Subcutaneous abdominal adipose tissue (tissue), 5 donors: ENCODE measurements at regions not wholly inside any gene's neighbourhood (a gene's known extent, or its start where the extent isn't known, plus 50 kb on each side); places are given as distances from the start of the nearest gene placed in this dataset.

Experiments
- H3K27ac ChIP-seq: one replicate; pipeline ENCODE4 v1.7.0; 2013; ENCODE audit warnings: low read depth, mild to moderate bottlenecking, inconsistent platforms, low read length, moderate library complexity
- H3K27me3 ChIP-seq, 5 donors: one replicate each; pipeline ENCODE4 v1.7.0; 2013; ENCODE audit warnings: low read length in 5 of 5, inconsistent platforms in 1 of 5; ENCODE audit not compliant: control insufficient read depth in 5 of 5, insufficient read depth in 4 of 5
- H3K36me3 ChIP-seq, 5 donors: one replicate each; pipeline ENCODE4 v1.7.0; 2013; ENCODE audit warnings: low read length in 5 of 5; ENCODE audit not compliant: control insufficient read depth in 5 of 5, insufficient read depth in 5 of 5
- H3K4me1 ChIP-seq, 5 donors: one replicate each; pipeline ENCODE4 v1.7.0; 2013; ENCODE audit warnings: low read length in 5 of 5, mild to moderate bottlenecking in 3 of 5, moderate library complexity in 1 of 5; ENCODE audit not compliant: control insufficient read depth in 5 of 5, insufficient read depth in 5 of 5
- H3K4me3 ChIP-seq, 5 donors: one replicate each; pipeline ENCODE4 v1.7.0; 2013; ENCODE audit warnings: low read length in 5 of 5, low read depth in 1 of 5
- H3K9ac ChIP-seq, 5 donors: one replicate each; pipeline ENCODE4 v1.7.0; 2013; ENCODE audit warnings: low read length in 5 of 5, mild to moderate bottlenecking in 4 of 5, moderate library complexity in 3 of 5
- H3K9me3 ChIP-seq, 5 donors: one replicate each; pipeline ENCODE4 v1.7.0; 2013; ENCODE audit warnings: low read length in 5 of 5; ENCODE audit not compliant: control insufficient read depth in 5 of 5
- donor health status: healthy.
- donor health status: healthy.
- donor health status: healthy.
- donor health status: healthy.
- donor health status: healthy.

DNA sequence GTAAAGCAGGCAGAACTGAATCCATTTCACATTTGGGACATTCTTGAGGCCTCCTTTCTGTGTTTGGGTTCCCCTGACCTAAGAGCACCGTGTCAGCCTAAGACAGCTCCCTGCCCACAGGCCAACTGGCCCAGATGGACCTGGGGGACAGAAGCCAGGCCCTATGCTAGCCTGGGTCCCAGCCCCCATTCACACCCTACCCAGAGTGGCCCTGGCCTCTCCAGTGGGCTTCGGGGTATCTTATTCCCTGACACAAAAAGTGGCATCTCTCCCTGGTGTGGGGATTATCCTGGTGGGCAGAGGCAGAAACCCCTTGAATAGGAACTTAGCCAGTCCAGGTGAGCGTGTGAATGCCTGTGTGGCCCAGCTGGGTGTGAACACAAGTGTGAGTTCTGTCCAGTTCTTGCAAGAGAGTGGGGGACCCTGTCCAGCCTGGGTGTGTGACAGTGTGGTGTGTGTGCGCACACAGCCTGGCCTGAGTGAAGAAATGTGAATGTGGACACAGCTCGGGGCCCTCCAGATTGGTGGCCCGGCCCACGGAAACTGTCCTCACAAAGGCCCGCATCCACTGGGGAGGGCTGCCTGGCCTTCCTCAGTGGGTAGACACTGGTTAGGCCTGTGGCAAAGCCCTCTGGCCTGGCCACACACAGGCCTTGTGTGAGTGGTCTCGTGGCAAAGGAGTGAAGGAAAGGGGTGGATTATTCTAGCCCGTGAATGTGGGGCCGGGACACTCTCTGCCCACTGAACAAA is 63.0 kb upstream of the HAAO start:
- Histone ChIP-seq H3K9ac (peak overlapping the region in 1 of 5 donors; percentile 3), H3K9me3 (peaks cover 0 to 3% (median 0%) of the 10 kb centered on the region in 5 donors), H3K27me3 (no peaks in the 10 kb centered on the region), H3K4me3 (no peak overlapping the region), H3K4me1 (peaks cover 3 to 27% (median 19%) of the 10 kb centered on the region in 5 donors), H3K36me3 (no peaks in the 10 kb centered on the region), H3K27ac (no peak overlapping the region)

DNA sequence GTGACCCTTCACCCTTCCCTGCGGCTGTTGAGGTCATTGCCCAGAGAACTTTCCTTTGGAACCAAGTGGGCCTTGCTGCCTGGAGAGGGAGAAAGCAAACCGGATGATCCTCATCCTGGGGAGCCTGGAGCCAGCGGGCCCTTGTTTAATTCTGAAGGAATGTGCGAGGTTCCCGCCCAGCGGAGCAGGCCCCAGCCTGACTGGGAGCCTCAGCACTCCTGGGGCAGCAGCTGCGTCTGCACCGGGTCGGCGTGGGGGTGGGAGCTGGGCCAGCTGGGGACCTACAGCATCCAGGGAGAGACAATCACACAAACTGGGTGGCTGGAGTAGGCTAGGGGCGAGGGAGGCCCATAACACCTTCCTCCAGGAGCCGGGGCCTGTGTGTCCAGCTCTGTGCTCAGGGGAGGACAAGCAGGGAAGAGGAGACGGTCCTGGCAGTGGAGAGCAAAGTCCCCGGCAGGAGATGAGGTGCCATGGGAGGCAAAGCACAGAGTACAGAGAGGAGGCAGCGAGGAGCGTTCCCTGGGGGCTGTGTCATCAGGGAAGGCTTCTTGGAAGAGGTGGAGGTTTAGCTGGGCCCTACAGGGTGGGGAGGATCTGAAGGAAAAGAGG is 61.9 kb upstream of the HAAO start:
- H3K9me3 ChIP-seq = peaks cover 0 to 3% (median 0%) of the 10 kb centered on the region in 5 donors
- H3K9ac ChIP-seq = peak overlapping the region in 1 of 5 donors; percentile 52
- peaks cover 3 to 27% (median 19%) of the 10 kb centered on the region in 5 donors for H3K4me1 ChIP-seq
- peak overlapping the region; percentile 41 for H3K27ac ChIP-seq
- no peaks in the 10 kb centered on the region for H3K36me3 ChIP-seq
- no peak overlapping the region for H3K4me3 ChIP-seq
- H3K27me3 ChIP-seq = no peaks in the 10 kb centered on the region

DNA sequence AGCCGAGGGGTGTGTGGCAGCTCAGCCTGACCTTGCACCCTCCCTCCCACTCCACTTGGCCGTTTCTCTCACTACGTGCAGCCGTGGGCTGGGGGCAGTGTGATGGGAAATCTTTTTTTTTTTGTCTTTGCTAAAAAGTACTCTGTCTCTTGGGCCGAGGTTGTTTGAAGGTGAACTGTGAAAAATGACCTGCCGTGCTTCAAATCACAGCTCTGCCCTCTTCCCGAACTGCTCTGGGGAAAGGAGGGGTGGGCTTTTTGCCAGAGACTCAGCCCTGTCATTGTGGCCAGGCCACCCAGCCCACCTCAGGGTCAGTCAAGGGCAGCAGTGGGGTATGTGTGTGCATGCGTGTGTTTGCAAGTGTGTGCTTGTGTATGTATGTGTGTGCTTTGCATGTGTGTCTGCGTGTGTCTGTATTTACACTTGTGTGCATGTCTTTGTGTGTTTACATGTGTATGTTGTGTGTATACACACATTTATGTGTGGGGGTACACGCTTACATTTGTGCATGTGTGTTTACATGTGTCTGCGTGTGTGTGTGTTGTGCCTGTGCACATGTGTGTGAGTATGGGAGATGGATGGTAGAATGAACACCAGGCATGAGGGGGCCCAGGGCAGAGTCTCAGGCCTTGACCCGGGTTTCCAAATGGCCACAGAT is 61.3 kb upstream of the HAAO start:
- Histone ChIP-seq H3K27ac (no peak overlapping the region), H3K9ac (no peak overlapping the region), H3K9me3 (peaks cover 0 to 3% (median 0%) of the 10 kb centered on the region in 5 donors), H3K4me1 (peaks cover 3 to 28% (median 18%) of the 10 kb centered on the region in 5 donors), H3K36me3 (no peaks in the 10 kb centered on the region), H3K27me3 (no peaks in the 10 kb centered on the region), H3K4me3 (no peak overlapping the region)

DNA sequence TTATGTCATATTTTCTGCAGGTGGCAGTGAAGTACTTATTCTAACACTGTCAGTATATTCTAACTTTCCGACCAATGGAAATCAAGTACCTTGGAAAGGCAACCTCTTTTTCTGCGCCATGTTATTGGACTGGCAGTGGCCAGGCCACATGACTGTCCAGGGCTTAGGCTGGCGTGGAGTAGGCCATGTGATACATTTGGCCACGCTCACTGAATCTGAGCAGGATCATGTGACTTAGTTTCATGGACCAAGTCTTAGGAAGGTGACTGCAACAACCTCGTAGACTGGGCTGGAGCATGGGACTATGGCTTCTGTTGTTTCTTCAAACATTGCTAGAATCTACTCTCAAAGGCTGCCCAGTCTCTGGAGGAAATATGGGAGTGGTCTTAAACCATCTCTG is 60.4 kb upstream of the HAAO start:
- H3K4me1 ChIP-seq = peaks cover 3 to 36% (median 21%) of the 10 kb centered on the region in 5 donors

DNA sequence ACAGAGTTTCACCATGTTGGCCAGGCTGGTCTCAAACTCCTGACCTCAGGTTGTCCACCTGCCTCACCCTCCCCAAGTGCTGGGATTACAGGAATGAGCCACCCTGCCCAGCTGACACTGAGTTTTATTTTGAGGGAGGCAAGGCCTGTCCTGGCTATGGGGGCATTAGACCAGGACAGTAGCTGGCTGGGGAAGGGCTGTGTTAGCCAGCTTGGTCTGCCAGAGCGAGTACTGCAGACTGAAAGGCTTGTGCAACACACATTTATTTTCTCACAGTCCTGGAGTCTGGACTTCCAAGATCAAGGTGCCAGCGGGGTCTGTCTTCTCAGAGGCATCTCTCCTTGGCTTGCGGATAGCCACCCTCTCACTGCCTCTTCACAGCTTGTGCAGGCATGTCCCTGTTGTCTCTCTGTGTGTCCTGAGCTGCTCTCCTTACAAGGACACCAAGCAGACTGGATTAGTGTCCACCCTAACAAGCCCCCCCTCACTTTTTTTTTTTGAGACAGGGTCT is 59.4 kb upstream of the HAAO start:
- no peaks in the 10 kb centered on the region for H3K9me3 ChIP-seq
- H3K27me3 ChIP-seq = no peaks in the 10 kb centered on the region
- no peak overlapping the region for H3K4me3 ChIP-seq
- peaks cover 3 to 39% (median 21%) of the 10 kb centered on the region in 5 donors for H3K4me1 ChIP-seq
- H3K27ac ChIP-seq = no peak overlapping the region
- no peak overlapping the region for H3K9ac ChIP-seq
- no peaks in the 10 kb centered on the region for H3K36me3 ChIP-seq

More for the DNA sequence above, 60.4 kb upstream of the HAAO start:
- Histone ChIP-seq H3K4me3 (no peak overlapping the region), H3K27ac (no peak overlapping the region), H3K9me3 (no peaks in the 10 kb centered on the region), H3K27me3 (no peaks in the 10 kb centered on the region), H3K36me3 (no peaks in the 10 kb centered on the region), H3K9ac (no peak overlapping the region)

DNA sequence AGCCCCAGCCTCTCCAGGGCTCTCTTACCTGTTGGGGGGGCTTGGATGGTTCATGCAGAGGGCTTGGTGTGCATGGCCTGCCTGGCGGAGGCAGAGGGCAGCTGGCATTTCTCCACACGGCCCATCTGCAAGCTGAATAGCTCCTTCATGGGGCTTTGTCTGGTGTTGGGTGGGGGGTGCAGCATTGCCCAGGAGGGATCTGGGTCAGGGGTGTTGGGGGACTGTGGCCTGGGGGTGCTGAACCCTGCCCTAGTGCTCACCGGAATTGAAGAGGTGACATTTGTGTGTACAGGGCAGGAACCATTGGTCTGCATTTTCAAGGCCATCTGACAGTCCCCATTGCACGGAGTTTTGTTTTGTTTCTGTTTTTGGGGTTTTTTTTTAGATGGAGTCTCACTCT is 58.8 kb upstream of the HAAO start:
- Histone ChIP-seq H3K27ac (no peak overlapping the region), H3K9ac (no peak overlapping the region), H3K36me3 (no peaks in the 10 kb centered on the region), H3K27me3 (no peaks in the 10 kb centered on the region), H3K9me3 (no peaks in the 10 kb centered on the region), H3K4me3 (no peak overlapping the region), H3K4me1 (peaks cover 5 to 43% (median 24%) of the 10 kb centered on the region in 5 donors)

DNA sequence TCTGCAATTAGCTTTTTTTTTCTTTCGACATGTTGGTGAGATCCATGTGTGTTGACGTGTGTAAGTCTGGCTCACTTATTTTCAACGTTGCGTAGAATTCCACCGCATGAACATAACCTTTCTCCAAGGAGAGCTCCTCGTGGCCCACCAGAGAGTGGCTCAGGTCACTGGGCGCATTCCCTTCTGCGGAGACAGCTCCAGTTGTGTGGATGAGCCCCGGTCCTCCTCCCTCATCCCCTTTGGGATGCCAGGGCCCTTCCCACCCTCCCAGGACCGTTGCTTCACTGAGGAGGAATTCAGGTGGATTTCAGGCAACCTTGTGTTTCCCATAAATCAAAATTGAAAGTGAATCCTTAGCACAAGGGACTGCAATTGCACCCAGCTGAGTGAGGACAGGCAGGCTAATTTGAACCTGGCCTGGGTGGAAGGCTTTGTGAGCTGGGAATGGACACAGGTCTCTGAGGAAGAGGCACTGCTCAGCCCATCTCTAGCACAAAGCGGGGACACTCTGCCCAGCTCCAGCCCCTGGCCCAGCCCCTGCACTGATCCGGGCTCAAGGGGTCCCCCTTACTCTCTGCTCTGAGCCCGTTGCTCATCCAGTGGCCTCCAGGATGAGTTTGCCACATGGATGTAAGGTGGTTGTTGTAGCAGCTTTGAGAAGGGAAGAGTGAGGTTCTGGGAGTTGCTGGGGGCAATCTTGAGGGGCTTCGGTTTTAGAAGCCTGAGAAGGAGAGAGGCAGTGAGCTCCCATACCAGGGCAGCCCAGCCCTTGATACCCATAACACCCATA is 57.8 kb upstream of the HAAO start:
- no peaks in the 10 kb centered on the region for H3K36me3 ChIP-seq
- H3K27ac ChIP-seq = no peak overlapping the region
- H3K4me3 ChIP-seq = no peak overlapping the region
- peaks cover 5 to 52% (median 31%) of the 10 kb centered on the region in 5 donors for H3K4me1 ChIP-seq
- H3K9ac ChIP-seq = no peak overlapping the region
- H3K27me3 ChIP-seq = no peaks in the 10 kb centered on the region
- H3K9me3 ChIP-seq = no peaks in the 10 kb centered on the region

DNA sequence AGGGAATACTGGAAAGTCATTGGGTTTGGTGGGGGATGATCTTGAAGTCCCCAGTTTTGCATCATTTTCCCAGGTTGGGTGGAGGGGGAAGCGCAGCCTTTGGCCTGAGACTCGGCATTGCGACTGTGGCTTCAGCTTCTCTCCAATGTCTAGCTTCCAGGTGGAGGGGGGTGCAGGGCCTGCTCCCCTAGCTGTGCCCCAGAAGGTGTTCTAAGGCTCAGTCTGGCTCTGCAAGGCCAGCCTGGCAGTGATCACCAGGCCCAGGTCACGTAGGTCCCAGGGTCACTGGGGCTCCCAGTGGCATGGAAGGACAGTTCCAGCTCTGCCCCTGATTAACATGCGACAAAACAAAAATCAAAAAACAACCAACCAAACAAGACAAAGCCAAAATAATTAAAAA is 56.9 kb upstream of the HAAO start:
- no peaks in the 10 kb centered on the region for H3K36me3 ChIP-seq
- no peaks in the 10 kb centered on the region for H3K9me3 ChIP-seq
- no peak overlapping the region for H3K9ac ChIP-seq
- peaks cover 8 to 57% (median 35%) of the 10 kb centered on the region in 5 donors for H3K4me1 ChIP-seq
- H3K27me3 ChIP-seq = no peaks in the 10 kb centered on the region
- H3K27ac ChIP-seq = no peak overlapping the region
- H3K4me3 ChIP-seq = no peak overlapping the region

DNA sequence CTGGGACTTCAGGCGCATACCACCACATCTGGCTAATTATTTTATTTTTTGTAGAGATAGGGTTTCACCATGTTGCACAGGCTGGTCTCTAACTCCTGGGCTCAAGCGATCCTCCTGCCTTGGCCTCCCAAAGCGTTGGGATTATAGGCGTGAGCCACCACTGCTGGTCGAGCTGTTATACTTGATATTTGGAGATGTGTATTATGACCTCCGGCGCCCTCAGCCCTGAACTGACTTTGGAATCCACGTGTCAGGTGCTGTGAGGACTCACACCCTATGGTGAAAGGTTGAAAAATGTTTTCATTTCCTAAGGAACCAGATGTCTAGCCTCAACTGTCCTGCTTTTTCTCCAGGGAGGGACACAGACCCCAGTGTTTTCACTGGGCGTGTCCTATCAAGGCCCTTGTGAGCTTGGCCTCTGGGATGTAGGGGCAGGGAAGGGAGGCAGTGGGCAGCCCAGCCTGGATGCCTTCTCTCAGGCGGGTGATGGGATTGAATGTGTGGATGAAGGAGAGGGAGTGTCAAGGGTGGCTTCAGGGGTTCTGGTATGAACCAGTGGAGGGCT is 56.4 kb upstream of the HAAO start:
- H3K4me1 ChIP-seq = peaks cover 8 to 53% (median 30%) of the 10 kb centered on the region in 5 donors
- no peak overlapping the region for H3K9ac ChIP-seq

More for the DNA sequence above, 56.4 kb upstream of the HAAO start:
- Histone ChIP-seq H3K9me3 (no peaks in the 10 kb centered on the region), H3K27me3 (no peaks in the 10 kb centered on the region), H3K27ac (no peak overlapping the region), H3K4me3 (no peak overlapping the region), H3K36me3 (no peaks in the 10 kb centered on the region)
